ENCODE measurements at regions not wholly inside any gene's neighbourhood (a gene's known extent, or its start where the extent isn't known, plus 50 kb on each side); places are given as distances from the start of the nearest gene placed in this dataset.
"Not testable (repeated sequence)": the region's sequence is repeated elsewhere in the genome, so short reads cannot be mapped to it uniquely, and the experiment has no call there.

GRCh38 chr11:69899957-69900821 is 81.0 kb upstream of the FGF3 start:
- DNase-seq, result no peak
- ATAC-seq, result peak; percentile 28
- intact Hi-C loops (cut with DNase I, micrococcal nuclease), result no loop called here

GRCh38 chr11:69900822-69901302 is 81.6 kb upstream of the FGF3 start:
- DNase-seq; intact Hi-C loops (cut with DNase I, micrococcal nuclease); ATAC-seq: not testable (repeated sequence)

- no peak for DNase-seq
- no peak for ATAC-seq
- intact Hi-C loops (cut with DNase I, micrococcal nuclease), result no loop called here
These were observed 83.1 kb upstream of the FGF3 start for GRCh38 chr11:69902337-69902736.

- ATAC-seq (no peak), DNase-seq (no peak)
- intact Hi-C loops (cut with DNase I, micrococcal nuclease), result no loop called here
These were observed 84.0 kb upstream of the FGF3 start for GRCh38 chr11:69903211-69903610.

GRCh38 chr11:69904161-69904973 is 85.2 kb upstream of the FGF3 start:
- no peak for DNase-seq
- intact Hi-C loops (cut with DNase I, micrococcal nuclease), result no loop called here
- ATAC-seq, result no peak

- ATAC-seq (peak; percentile 13), DNase-seq (no peak)
- intact Hi-C loops (cut with DNase I, micrococcal nuclease), result no loop called here
These were observed 85.8 kb upstream of the FGF3 start for GRCh38 chr11:69904974-69905535.

GRCh38 chr11:69905611-69906452 is 86.6 kb upstream of the FGF3 start:
- ATAC-seq (peak; percentile 98), DNase-seq (peak; percentile 79)
- intact Hi-C loops (cut with DNase I, micrococcal nuclease), result no loop called here

GRCh38 chr11:69906453-69906907 is 87.3 kb upstream of the FGF3 start:
- no peak for DNase-seq
- intact Hi-C loops (cut with DNase I, micrococcal nuclease), result no loop called here
- ATAC-seq, result no peak

GRCh38 chr11:69907611-69908010 is 88.4 kb upstream of the FGF3 start:
- DNase-seq (no peak), ATAC-seq (no peak)
- intact Hi-C loops (cut with DNase I, micrococcal nuclease), result no loop called here

- ATAC-seq (no peak), DNase-seq (peak in 1 of 2 donors; percentile 1)
- intact Hi-C loops (cut with DNase I, micrococcal nuclease), result no loop called here
These were observed 89.5 kb upstream of the FGF3 start for GRCh38 chr11:69908511-69909220.

GRCh38 chr11:69909561-69910518 is 90.6 kb upstream of the FGF3 start:
- intact Hi-C loops (cut with DNase I, micrococcal nuclease), result no loop called here
- DNase-seq (peak; percentile 16 to 18), ATAC-seq (no peak)

- intact Hi-C loops (cut with DNase I, micrococcal nuclease), result no loop called here
- DNase-seq, result peak; percentile 3 to 22
- no peak for ATAC-seq
These were observed 91.5 kb upstream of the FGF3 start for GRCh38 chr11:69910519-69911309.

GRCh38 chr11:69911310-69912160 is 92.3 kb upstream of the FGF3 start:
- intact Hi-C loops (cut with DNase I, micrococcal nuclease), result no loop called here
- ATAC-seq, result no peak

GRCh38 chr11:69912161-69912910 is 93.1 kb upstream of the FGF3 start:
- ATAC-seq, result no peak
- intact Hi-C loops (cut with DNase I, micrococcal nuclease), result no loop called here
- DNase-seq, result peak; percentile 3 to 25

More at GRCh38 chr11:69911310-69912160, 92.3 kb upstream of the FGF3 start:
- DNase-seq, result peak; percentile 5 to 20
